MM.1S (cell line): ENCODE measurements at regions not wholly inside any gene's neighbourhood (a gene's known extent, or its start where the extent isn't known, plus 50 kb on each side); places are given as distances from the start of the nearest gene placed in this dataset.

Experiments
- DNase-seq: peaks from one replicate; pipeline ENCODE4 v3.0.0-alpha.2; 2015
- H2AFZ ChIP-seq: fragments of 300-600 bp; sonication (generic); 2 replicates; pipeline ENCODE4 v1.6.0; 2016; ENCODE audit warnings: antibody characterized with exemption, low read length
- H3F3A ChIP-seq: fragments of 300-600 bp; sonication (generic); 2 replicates; pipeline ENCODE4 v1.6.1; 2016; ENCODE audit warnings: mild to moderate bottlenecking, antibody characterized with exemption, low read length, moderate library complexity, mixed read lengths; ENCODE audit not compliant: insufficient read depth
- H3K27ac ChIP-seq: fragments of 300-600 bp; sonication (generic); 2 replicates; pipeline ENCODE4 v1.5.1; 2016; ENCODE audit warnings: mild to moderate bottlenecking, low read length
- H3K27me3 ChIP-seq: fragments of 300-600 bp; sonication (generic); replicated peaks from 2 replicates; pipeline ENCODE4 v1.6.0; 2016; ENCODE audit warnings: low read length; ENCODE audit not compliant: insufficient read depth
- H3K36me3 ChIP-seq: fragments of 300-600 bp; sonication (generic); replicated peaks from 2 replicates; pipeline ENCODE4 v1.6.1; 2016; ENCODE audit warnings: mild to moderate bottlenecking, low read length, mixed read lengths; ENCODE audit not compliant: insufficient read depth
- H3K4me1 ChIP-seq: fragments of 300-600 bp; sonication (generic); 2 replicates; pipeline ENCODE4 v1.6.1; 2016; ENCODE audit warnings: low read length, mixed read lengths
- H3K4me2 ChIP-seq: fragments of 300-600 bp; sonication (generic); 2 replicates; pipeline ENCODE4 v1.6.0; 2016; ENCODE audit warnings: low read depth, low read length
- H3K4me3 ChIP-seq: fragments of 300-600 bp; sonication (generic); 2 replicates; pipeline ENCODE4 v1.5.1; 2016; ENCODE audit warnings: low read length, mixed read lengths
- H3K79me2 ChIP-seq: fragments of 300-600 bp; sonication (generic); 2 replicates; pipeline ENCODE4 v1.6.1; 2016; ENCODE audit warnings: mixed run types, low read length, mixed read lengths
- H3K9ac ChIP-seq: fragments of 300-600 bp; sonication (generic); 2 replicates; pipeline ENCODE4 v1.6.1; 2016; ENCODE audit warnings: low read length, mixed read lengths
- H3K9me2 ChIP-seq: fragments of 300-600 bp; sonication (generic); replicated peaks from 2 replicates; pipeline ENCODE4 v1.6.1; 2016; ENCODE audit warnings: mild to moderate bottlenecking, low read length, mixed read lengths; ENCODE audit not compliant: insufficient read depth
- H3K9me3 ChIP-seq: fragments of 300-600 bp; sonication (generic); replicated peaks from 2 replicates; pipeline ENCODE4 v1.6.1; 2016; ENCODE audit warnings: mild to moderate bottlenecking, low read length, mixed read lengths; ENCODE audit not compliant: insufficient read depth
- H4K20me1 ChIP-seq: fragments of 300-600 bp; sonication (generic); 2 replicates; pipeline ENCODE4 v1.6.1; 2016; ENCODE audit warnings: mild to moderate bottlenecking, low read length, moderate library complexity, mixed read lengths; ENCODE audit not compliant: insufficient read depth
- EZH2 ChIP-seq: fragments of 300-600 bp; sonication (generic); optimal IDR thresholded peaks from 2 replicates; pipeline ENCODE3; 2017; ENCODE audit warnings: low read depth, mild to moderate bottlenecking, antibody characterized with exemption, low read length, mixed read lengths
- EZH2phosphoT487 ChIP-seq: fragments of 300-600 bp; sonication (generic); IDR thresholded peaks from 2 replicates; pipeline ENCODE4 v1.6.1; 2018; ENCODE audit warnings: antibody characterized with exemption, low read length
- TF ChIP-seq, protein P1 (sequence below): fragments of 300-600 bp; sonication (generic); IDR thresholded peaks from 2 replicates; pipeline ENCODE4 v1.5.1; 2016; ENCODE audit warnings: antibody characterized with exemption, low read length, mixed read lengths

DNA sequence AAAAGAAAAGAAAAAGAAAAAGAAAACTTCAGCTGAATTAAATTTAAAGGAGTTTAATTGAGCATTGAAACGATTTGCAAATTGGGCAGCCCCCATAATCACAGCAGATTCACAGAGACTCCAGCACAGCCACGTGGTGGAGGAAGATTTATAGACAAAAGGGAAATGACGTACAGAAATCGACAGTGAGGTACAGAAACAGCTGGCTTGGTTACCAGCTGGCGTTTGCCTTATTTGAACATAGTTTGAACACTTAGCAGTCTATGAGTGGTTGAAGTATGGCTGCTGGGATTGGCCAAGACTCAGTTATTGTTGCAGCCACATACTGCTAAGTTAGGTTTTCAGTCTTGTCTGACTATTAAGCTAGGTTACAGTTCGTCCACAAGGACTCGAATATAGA lies 312.2 kb upstream of the SLC14A2 start:
- Histone ChIP-seq H2AFZ (no peak overlapping the region), H3K4me3 (no peak overlapping the region), H3K4me2 (no peak overlapping the region), H3K9me2 (no peaks in the 10 kb centered on the region), H3K27ac (no peak overlapping the region), H3K79me2 (no peaks in the 10 kb centered on the region), H3K9ac (no peak overlapping the region), H3K9me3 (no peaks in the 10 kb centered on the region), H3K36me3 (no peaks in the 10 kb centered on the region), H3F3A (no peaks in the 10 kb centered on the region), H3K4me1 (no peaks in the 10 kb centered on the region), H4K20me1 (no peaks in the 10 kb centered on the region), H3K27me3 (no peaks in the 10 kb centered on the region)
- DNase-seq: no peak
- TF ChIP-seq EZH2: no peak
- TF ChIP-seq, protein P1, sequence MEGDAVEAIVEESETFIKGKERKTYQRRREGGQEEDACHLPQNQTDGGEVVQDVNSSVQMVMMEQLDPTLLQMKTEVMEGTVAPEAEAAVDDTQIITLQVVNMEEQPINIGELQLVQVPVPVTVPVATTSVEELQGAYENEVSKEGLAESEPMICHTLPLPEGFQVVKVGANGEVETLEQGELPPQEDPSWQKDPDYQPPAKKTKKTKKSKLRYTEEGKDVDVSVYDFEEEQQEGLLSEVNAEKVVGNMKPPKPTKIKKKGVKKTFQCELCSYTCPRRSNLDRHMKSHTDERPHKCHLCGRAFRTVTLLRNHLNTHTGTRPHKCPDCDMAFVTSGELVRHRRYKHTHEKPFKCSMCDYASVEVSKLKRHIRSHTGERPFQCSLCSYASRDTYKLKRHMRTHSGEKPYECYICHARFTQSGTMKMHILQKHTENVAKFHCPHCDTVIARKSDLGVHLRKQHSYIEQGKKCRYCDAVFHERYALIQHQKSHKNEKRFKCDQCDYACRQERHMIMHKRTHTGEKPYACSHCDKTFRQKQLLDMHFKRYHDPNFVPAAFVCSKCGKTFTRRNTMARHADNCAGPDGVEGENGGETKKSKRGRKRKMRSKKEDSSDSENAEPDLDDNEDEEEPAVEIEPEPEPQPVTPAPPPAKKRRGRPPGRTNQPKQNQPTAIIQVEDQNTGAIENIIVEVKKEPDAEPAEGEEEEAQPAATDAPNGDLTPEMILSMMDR: no peak
- TF ChIP-seq EZH2phosphoT487: no peak

DNA sequence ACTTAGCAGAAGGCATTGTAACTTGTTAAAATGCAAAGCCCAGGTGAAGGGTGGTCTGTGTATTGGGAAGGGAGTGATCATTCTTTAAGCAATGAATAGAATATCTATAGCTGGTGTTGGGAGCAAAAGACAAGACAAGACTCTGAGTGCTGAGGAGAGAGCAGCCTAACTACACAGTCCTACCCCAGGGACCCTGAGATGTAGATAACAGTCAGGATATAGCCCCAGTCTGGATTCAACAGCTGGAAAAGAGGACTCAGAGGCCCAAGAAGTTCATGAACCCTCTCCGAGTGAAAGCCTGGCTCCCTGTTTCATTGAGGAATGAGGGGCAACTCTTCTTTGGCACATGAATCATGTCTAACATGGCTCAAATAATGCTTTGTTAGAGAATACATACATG lies 310.7 kb upstream of the SLC14A2 start:
- Histone ChIP-seq H3K36me3 (no peaks in the 10 kb centered on the region), H3K27me3 (no peaks in the 10 kb centered on the region), H3K9ac (no peak overlapping the region), H3K79me2 (no peaks in the 10 kb centered on the region), H3K9me2 (no peaks in the 10 kb centered on the region), H3F3A (no peaks in the 10 kb centered on the region), H3K4me1 (no peaks in the 10 kb centered on the region), H3K27ac (no peak overlapping the region), H3K9me3 (no peaks in the 10 kb centered on the region), H3K4me2 (no peak overlapping the region), H2AFZ (no peak overlapping the region), H3K4me3 (no peak overlapping the region), H4K20me1 (no peaks in the 10 kb centered on the region)
- no peak for DNase-seq
- TF ChIP-seq EZH2phosphoT487 (no peak), EZH2 (no peak)
- TF ChIP-seq, protein P1: no peak

DNA sequence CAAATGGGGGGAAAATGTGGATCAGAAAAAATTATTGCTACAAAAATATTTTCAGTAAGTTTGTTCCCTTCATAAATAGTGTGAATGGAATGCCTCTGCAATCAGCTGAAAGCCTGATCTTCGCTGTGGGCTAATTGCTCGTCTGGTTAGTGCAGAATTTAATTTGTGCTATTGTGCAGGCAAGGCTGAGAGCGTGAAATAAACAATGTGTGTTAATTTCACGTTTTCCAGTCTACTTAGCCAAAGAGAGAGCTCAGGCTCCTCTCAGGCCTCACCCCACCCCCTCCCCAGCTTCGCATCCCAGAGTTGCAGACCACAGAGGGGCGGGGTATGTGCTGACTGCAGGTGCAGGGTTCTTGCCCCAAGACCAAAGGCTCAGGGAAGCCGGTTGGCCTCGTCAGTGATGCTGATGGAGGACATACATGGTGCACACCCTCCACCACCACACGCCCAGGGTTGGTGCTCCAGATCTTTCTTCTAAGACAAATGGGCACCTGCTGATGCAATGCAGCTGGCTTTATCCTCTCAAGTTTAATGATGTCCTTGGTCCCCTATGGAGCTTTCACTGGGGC lies 302.6 kb upstream of the SLC14A2 start:
- H3F3A ChIP-seq: no peaks in the 10 kb centered on the region
- H3K9ac ChIP-seq: no peak overlapping the region
- no peaks in the 10 kb centered on the region for H4K20me1 ChIP-seq
- no peak overlapping the region for H2AFZ ChIP-seq
- H3K9me3 ChIP-seq: no peaks in the 10 kb centered on the region
- no peaks in the 10 kb centered on the region for H3K79me2 ChIP-seq
- H3K9me2 ChIP-seq: no peaks in the 10 kb centered on the region
- no peak for DNase-seq
- no peaks in the 10 kb centered on the region for H3K36me3 ChIP-seq
- H3K4me1 ChIP-seq: no peaks in the 10 kb centered on the region
- H3K27me3 ChIP-seq: no peaks in the 10 kb centered on the region
- TF ChIP-seq, protein P1: no peak
- TF ChIP-seq EZH2 (no peak), EZH2phosphoT487 (no peak)
- no peak overlapping the region for H3K27ac ChIP-seq
- H3K4me3 ChIP-seq: no peak overlapping the region
- H3K4me2 ChIP-seq: no peak overlapping the region
